Endothelial cell of umbilical vein (primary cell): ENCODE measurements at regions not wholly inside any gene's neighbourhood (a gene's known extent, or its start where the extent isn't known, plus 50 kb on each side); places are given as distances from the start of the nearest gene placed in this dataset.

Source experiments
- BruUV-seq: library from RNA; stranded (reverse); fragments of 400-500 nt; replicated peaks from 2 replicates; lab custom pipeline; 2021; lab: Mats Ljungman, UMichigan
- CTCF ChIA-PET: fragments of 300-600, 350-600 bp; sonication (Branson Sonifier 250); formaldehyde crosslinking; loops from one replicate; lab custom pipeline; 2021; ENCODE audit warnings: antibody characterized with exemption, inconsistent platforms; lab: Charles Lee
- POLR2A ChIA-PET: fragments of 300-600, 350-600 bp; sonication (Branson Sonifier 250); formaldehyde crosslinking; loops from one replicate; lab custom pipeline; 2021; ENCODE audit warnings: antibody characterized with exemption, inconsistent platforms; lab: Charles Lee
- DNase-seq: peaks from one replicate; pipeline ENCODE4 v3.0.0-alpha.2; 2011; ENCODE audit warnings: low read depth, low spot score
- FAIRE-seq: peaks from 2 replicates; lab custom pipeline; 2011; peaks lifted over from hg19 to GRCh38; lab: Jason Lieb, UNC
- H2AFZ ChIP-seq: 2 replicates; pipeline ENCODE4 v1.6.0; 2012; ENCODE audit warnings: low read depth, low read length, control low read depth, inconsistent platforms
- H3K27ac ChIP-seq: 2 replicates; pipeline ENCODE4 v1.5.1; 2011; ENCODE audit warnings: low read depth, mild to moderate bottlenecking, control low read depth, low read length, moderate library complexity; ENCODE audit not compliant: insufficient read depth
- H3K27me3 ChIP-seq, 2 experiments: 2 replicates each; pipeline versions ENCODE4 v1.6.0 to v1.6.1; 2011; ENCODE audit warnings: low read length in 2 of 2, mixed read lengths in 1 of 2; ENCODE audit not compliant: control insufficient read depth in 2 of 2, insufficient read depth in 2 of 2
- H3K36me3 ChIP-seq, 2 experiments: 2 replicates in 1 of 2; 3 replicates in 1 of 2; pipeline ENCODE4 v1.5.1; 2011; ENCODE audit warnings: low read length in 2 of 2, mild to moderate bottlenecking in 1 of 2, moderate library complexity in 1 of 2; ENCODE audit not compliant: control insufficient read depth in 2 of 2, insufficient read depth in 2 of 2; ENCODE audit errors: extremely low read depth in 1 of 2
- H3K4me1 ChIP-seq: 3 replicates; pipeline ENCODE4 v1.5.1; 2011; ENCODE audit warnings: mild to moderate bottlenecking, low read length; ENCODE audit not compliant: control insufficient read depth, insufficient read depth; ENCODE audit errors: extremely low read depth
- H3K4me2 ChIP-seq: 2 replicates; pipeline ENCODE4 v1.6.1; 2011; ENCODE audit warnings: low read length, control low read depth, mixed read lengths; ENCODE audit not compliant: insufficient read depth
- H3K4me3 ChIP-seq, 3 experiments: fragments of 200-600 bp in 1 of 3; sonication (generic), shearing (Covaris generic) in 1 of 3; replicated peaks in 1 of 3; 2 replicates each; pipeline ENCODE4 v1.5.1; 2011 to 2016; ENCODE audit warnings: control low read depth in 3 of 3, low read length in 3 of 3, mild to moderate bottlenecking in 2 of 3, inconsistent platforms in 1 of 3, low read depth in 1 of 3, moderate library complexity in 1 of 3; ENCODE audit not compliant: insufficient read depth in 1 of 3
- H3K79me2 ChIP-seq: 2 replicates; pipeline ENCODE4 v1.6.0; 2012; ENCODE audit warnings: low read length, inconsistent platforms; ENCODE audit not compliant: control insufficient read depth, insufficient read depth
- H3K9ac ChIP-seq: replicated peaks from 2 replicates; pipeline ENCODE3; 2011; ENCODE audit warnings: low read length, control low read depth; ENCODE audit not compliant: insufficient read depth; ENCODE audit errors: extremely low read depth
- H3K9me1 ChIP-seq: replicated peaks from 3 replicates; pipeline ENCODE4 v1.6.0; 2011; ENCODE audit warnings: mild to moderate bottlenecking, low read length; ENCODE audit not compliant: control insufficient read depth, insufficient read depth; ENCODE audit errors: extremely low read depth
- H3K9me3 ChIP-seq: replicated peaks from 2 replicates; pipeline ENCODE4 v1.5.1; 2012; ENCODE audit warnings: low read length, inconsistent platforms; ENCODE audit not compliant: control insufficient read depth, insufficient read depth
- H4K20me1 ChIP-seq: replicated peaks from 2 replicates; pipeline ENCODE3; 2011; ENCODE audit warnings: mild to moderate bottlenecking, low read length; ENCODE audit not compliant: control insufficient read depth, insufficient read depth; ENCODE audit errors: extremely low read depth
- CTCF ChIP-seq, 2 donors: IDR thresholded peaks; 1 replicate in 1 of 2; 2 replicates in 1 of 2; pipeline ENCODE4 v1.5.1; 2011; ENCODE audit warnings: low read length in 2 of 2, mild to moderate bottlenecking in 2 of 2, moderate library complexity in 2 of 2, control low read depth in 1 of 2, inconsistent platforms in 1 of 2, low read depth in 1 of 2; ENCODE audit not compliant: insufficient read depth in 1 of 2; ENCODE audit errors: extremely low read depth in 1 of 2
- EZH2 ChIP-seq: IDR thresholded peaks from 2 replicates; pipeline ENCODE4 v1.6.1; 2012; ENCODE audit warnings: borderline replicate concordance, low read depth, mild to moderate bottlenecking, moderate library complexity, low read length, inconsistent platforms; ENCODE audit not compliant: severe bottlenecking
- FOS ChIP-seq: IDR thresholded peaks from 2 replicates; pipeline ENCODE4 v1.6.1; 2011; ENCODE audit warnings: mild to moderate bottlenecking, low read length, moderate library complexity, borderline replicate concordance; ENCODE audit not compliant: insufficient read depth
- GATA2 ChIP-seq: IDR thresholded peaks from 2 replicates; pipeline ENCODE4 v1.7.0; 2011; ENCODE audit warnings: low read depth, mild to moderate bottlenecking, moderate library complexity, mixed read lengths, low read length; ENCODE audit not compliant: insufficient read length, insufficient read depth
- JUN ChIP-seq: IDR thresholded peaks from 2 replicates; pipeline ENCODE4 v1.6.1; 2011; ENCODE audit warnings: borderline replicate concordance, low read depth; ENCODE audit not compliant: insufficient read length, insufficient read depth
- MAX ChIP-seq: IDR thresholded peaks from 2 replicates; pipeline ENCODE4 v1.6.1; 2011; ENCODE audit not compliant: insufficient read depth, insufficient read length
- MYC ChIP-seq: IDR thresholded peaks from one replicate; pipeline ENCODE4 v1.6.1; 2011; ENCODE audit warnings: mild to moderate bottlenecking, low read depth, low read length
- POLR2A ChIP-seq: IDR thresholded peaks from 2 replicates; pipeline ENCODE4 v1.6.1; 2012; ENCODE audit warnings: low read depth, mild to moderate bottlenecking, control low read depth, low read length
- POLR2AphosphoS5 ChIP-seq: IDR thresholded peaks from 2 replicates; pipeline ENCODE4 v1.6.1; 2012; ENCODE audit warnings: low read depth, mild to moderate bottlenecking, control low read depth, low read length, moderate library complexity; ENCODE audit not compliant: insufficient read depth
- dilution Hi-C: fragments of 300-500 bp; cut with MboI; formaldehyde crosslinking; loops from one replicate; pipeline ENCODE4 v1.15.0; 2019; ENCODE audit warnings: low sequenced_read_pairs; ENCODE audit not compliant: extremely low pct_ligation_motif_present
- intact Hi-C: fragments of 100-400 bp; cut with micrococcal nuclease; formaldehyde crosslinking; loops from one replicate; pipeline ENCODE4 v1.10.0; 2022

GRCh38 chr3:150278195-150278594 is 129.9 kb upstream of the TSC22D2 start:
- Histone ChIP-seq H3K9me3 (no peaks in the 10 kb centered on the region), H3K27ac (no peak overlapping the region), H4K20me1 (no peaks in the 10 kb centered on the region), H2AFZ (no peak overlapping the region), H3K4me2 (no peak overlapping the region), H3K9ac (no peak overlapping the region), H3K4me3 (no peak overlapping the region), H3K79me2 (no peaks in the 10 kb centered on the region), H3K36me3 (no peaks in the 10 kb centered on the region), H3K9me1 (no peaks in the 10 kb centered on the region), H3K27me3 (no peaks in the 10 kb centered on the region), H3K4me1 (peaks cover 10% of the 10 kb centered on the region)
- ChIA-PET CTCF (interaction anchor here (1.2 kb wide), 1 partner anchor 29 kb away, joined by 3 read pairs; no protein-coding TSS in a partner anchor), POLR2A (no interaction called here)
- FAIRE-seq (no peak), DNase-seq (no peak)
- dilution Hi-C loops: no loop called here
- BruUV-seq: no TSS peak
- intact Hi-C loops: no loop called here
- TF ChIP-seq POLR2AphosphoS5: no peak

GRCh38 chr3:150277444-150277843 is 130.7 kb upstream of the TSC22D2 start:
- TF ChIP-seq POLR2A (no peak), EZH2 (no peak), MAX (no peak), MYC (no peak), GATA2 (no peak), POLR2AphosphoS5 (no peak), JUN (no peak), CTCF (IDR thresholded peaks at IDR 0.05; ENCODE audit: extremely low read depth in 1 of 2, insufficient read depth in 1 of 2, low read depth in 1 of 2, low read length in 2 of 2) (no peak), FOS (no peak)
- no peak overlapping the region for H2AFZ ChIP-seq
- H3K27me3 ChIP-seq: no peaks in the 10 kb centered on the region
- H3K79me2 ChIP-seq: no peaks in the 10 kb centered on the region
- BruUV-seq: no TSS peak
- no peaks in the 10 kb centered on the region for H3K9me1 ChIP-seq
- ChIA-PET CTCF (interaction anchor here (1.0 to 1.2 kb wide), 2 partner anchors 9 to 29 kb away, joined by 3 read pairs; no protein-coding TSS in a partner anchor), POLR2A (no interaction called here)
- H3K9ac ChIP-seq: no peak overlapping the region
- H3K4me1 ChIP-seq: peaks cover 10% of the 10 kb centered on the region
- no peak for DNase-seq
- no peaks in the 10 kb centered on the region for H3K9me3 ChIP-seq
- H3K27ac ChIP-seq: peak overlapping the region; percentile 18
- H4K20me1 ChIP-seq: no peaks in the 10 kb centered on the region
- peak overlapping the region; percentile 59 for H3K4me2 ChIP-seq
- dilution Hi-C loops (no loop called here), intact Hi-C loops (no loop called here)
- FAIRE-seq: no peak
- no peak overlapping the region for H3K4me3 ChIP-seq
- no peaks in the 10 kb centered on the region for H3K36me3 ChIP-seq
